HCT116 (cell line): ENCODE measurements at regions not wholly inside any gene's neighbourhood (a gene's known extent, or its start where the extent isn't known, plus 50 kb on each side); places are given as distances from the start of the nearest gene placed in this dataset.

Experiments used
- ATAC-seq: fragments of 200-7000 bp; cut with Tn5 transposase; 2 replicates; pipeline ENCODE4 v1.9.1; 2020; ENCODE audit warnings: mild to moderate bottlenecking, moderate library complexity
- BruUV-seq: library from RNA; stranded (reverse); fragments of 400-500 nt; replicated peaks from 2 replicates; lab custom pipeline; 2021; lab: Mats Ljungman, UMichigan
- CTCF ChIA-PET: fragments of 300-600 bp; sonication (Branson Sonifier 250); formaldehyde crosslinking; loops from one replicate; lab custom pipeline; 2021; ENCODE audit warnings: antibody characterized with exemption; lab: Charles Lee
- POLR2A ChIA-PET: fragments of 300-600, 350-600 bp; sonication (Branson Sonifier 250); formaldehyde crosslinking; loops from one replicate; lab custom pipeline; 2021; ENCODE audit warnings: antibody characterized with exemption; lab: Charles Lee
- RAD21 ChIA-PET, 2 experiments: fragments of 300-600 bp; sonication (Branson Sonifier 250); formaldehyde crosslinking; loops; one replicate each; lab custom pipeline; 2023; ENCODE audit warnings: low total read pairs in 2 of 2; ENCODE audit not compliant: uncharacterized antibody in 2 of 2, unreplicated experiment in 2 of 2, low non-redundant PET in 1 of 2; lab: Charles Lee
- DNase-seq: peaks from one replicate; pipeline ENCODE4 v3.0.0-alpha.2; 2010; ENCODE audit warnings: low read depth, low spot score
- H2AFZ ChIP-seq: fragments of 200-600 bp; shearing (Covaris generic), sonication (generic); 2 replicates; pipeline ENCODE4 v1.6.1; 2017; ENCODE audit warnings: low read depth, mixed run types, mixed read lengths, antibody characterized with exemption, low read length; ENCODE audit not compliant: poor library complexity, severe bottlenecking
- H3K27ac ChIP-seq: 2 replicates; pipeline ENCODE4 v1.5.1; 2012; ENCODE audit warnings: low read depth, low read length
- H3K27me3 ChIP-seq: fragments of 200-600 bp; sonication (generic); 2 replicates; pipeline ENCODE4 v1.6.1; 2016; ENCODE audit warnings: mixed run types, low read length, mixed read lengths; ENCODE audit not compliant: insufficient read depth
- H3K36me3 ChIP-seq, 2 experiments: fragments of 200-500 bp in 1 of 2; fragments of 200-600 bp in 1 of 2; sonication (Bioruptor generic) in 1 of 2; sonication (generic) in 1 of 2; 2 replicates each; pipeline versions ENCODE4 v1.5.1 to v1.6.1; 2014 to 2016; ENCODE audit warnings: low read length in 2 of 2, inconsistent platforms in 1 of 2, mixed read lengths in 1 of 2, mixed run types in 1 of 2; ENCODE audit not compliant: insufficient read depth in 2 of 2, control insufficient read depth in 1 of 2
- H3K4me1 ChIP-seq, 2 experiments: fragments of 200-600 bp in 1 of 2; sonication (generic) in 1 of 2; 2 replicates each; pipeline versions ENCODE4 v1.5.1 to v1.6.1; 2012 to 2017; ENCODE audit warnings: low read length in 2 of 2, inconsistent platforms in 1 of 2, mild to moderate bottlenecking in 1 of 2, mixed read lengths in 1 of 2, mixed run types in 1 of 2, moderate library complexity in 1 of 2; ENCODE audit not compliant: insufficient read depth in 2 of 2, control insufficient read depth in 1 of 2
- H3K4me2 ChIP-seq: fragments of 200-600 bp; sonication (generic); 2 replicates; pipeline ENCODE4 v1.6.1; 2017; ENCODE audit warnings: mixed run types, low read length, mixed read lengths
- H3K4me3 ChIP-seq, 2 experiments: fragments of 200-600 bp in 1 of 2; sonication (generic) in 1 of 2; replicated peaks in 1 of 2; 2 replicates each; pipeline ENCODE4 v1.5.1; 2011 to 2016; ENCODE audit warnings: low read length in 2 of 2, control low read depth in 1 of 2, low read depth in 1 of 2, mild to moderate bottlenecking in 1 of 2, mixed read lengths in 1 of 2, mixed run types in 1 of 2
- H3K79me2 ChIP-seq: fragments of 200-600 bp; sonication (generic); 2 replicates; pipeline ENCODE4 v1.6.1; 2017; ENCODE audit warnings: mild to moderate bottlenecking, mixed run types, low read length, moderate library complexity, mixed read lengths; ENCODE audit not compliant: insufficient read depth
- H3K9ac ChIP-seq: fragments of 200-600 bp; sonication (generic); 2 replicates; pipeline ENCODE4 v1.6.1; 2016; ENCODE audit warnings: low read length, mixed read lengths
- H3K9me2 ChIP-seq: fragments of 200-600 bp; sonication (generic), shearing (Covaris generic); 2 replicates; pipeline ENCODE4 v1.6.1; 2017; ENCODE audit warnings: mixed run types, mild to moderate bottlenecking, moderate library complexity; ENCODE audit not compliant: insufficient read depth
- H3K9me3 ChIP-seq, 2 experiments: fragments of 200-500 bp in 1 of 2; fragments of 200-600 bp in 1 of 2; sonication (Bioruptor generic) in 1 of 2; sonication (generic) in 1 of 2; 2 replicates each; pipeline ENCODE4 v1.6.1; 2014 to 2017; ENCODE audit warnings: low read length in 2 of 2, mixed read lengths in 2 of 2, inconsistent platforms in 1 of 2, low read depth in 1 of 2, mild to moderate bottlenecking in 1 of 2, mixed run types in 1 of 2, moderate library complexity in 1 of 2; ENCODE audit not compliant: control insufficient read depth in 1 of 2, insufficient read depth in 1 of 2
- H4K20me1 ChIP-seq: fragments of 200-600 bp; sonication (generic), shearing (Covaris generic); 2 replicates; pipeline ENCODE4 v1.6.1; 2017; ENCODE audit warnings: mixed run types, mild to moderate bottlenecking, moderate library complexity; ENCODE audit not compliant: insufficient read depth
- CEBPB ChIP-seq: IDR thresholded peaks from 2 replicates; pipeline ENCODE4 v1.6.1; 2012; ENCODE audit warnings: low read depth
- EGR1 ChIP-seq: IDR thresholded peaks from 2 replicates; pipeline ENCODE4 v1.6.1; 2012; ENCODE audit warnings: low read depth
- ELF1 ChIP-seq: IDR thresholded peaks from 2 replicates; pipeline ENCODE4 v1.6.1; 2012; ENCODE audit warnings: low read depth, borderline replicate concordance
- EZH2 ChIP-seq: fragments of 200-600 bp; sonication (generic); IDR thresholded peaks from 2 replicates; pipeline ENCODE4 v1.6.1; 2017; ENCODE audit warnings: antibody characterized with exemption, mixed run types
- EZH2phosphoT487 ChIP-seq: fragments of 200-600 bp; IDR thresholded peaks from 2 replicates; pipeline ENCODE4 v1.6.1; 2018; ENCODE audit warnings: antibody characterized with exemption, borderline replicate concordance
- FOSL1 ChIP-seq: IDR thresholded peaks from 2 replicates; pipeline ENCODE4 v1.6.1; 2012; ENCODE audit warnings: low read depth
- POLR2A ChIP-seq: IDR thresholded peaks from 2 replicates; pipeline ENCODE4 v1.7.0; 2011; ENCODE audit warnings: borderline replicate concordance; ENCODE audit not compliant: insufficient read depth, insufficient read length; ENCODE audit errors: extremely low read depth
- SP1 ChIP-seq: IDR thresholded peaks from 2 replicates; pipeline ENCODE4 v1.6.1; 2012; ENCODE audit warnings: low read depth
- SRF ChIP-seq: IDR thresholded peaks from 2 replicates; pipeline ENCODE4 v1.6.1; 2012; ENCODE audit warnings: low read depth
- YY1 ChIP-seq: IDR thresholded peaks from 2 replicates; pipeline ENCODE4 v1.6.1; 2011; ENCODE audit warnings: low read length, low read depth, moderate library complexity, mild to moderate bottlenecking; ENCODE audit not compliant: insufficient replicate concordance; ENCODE audit errors: extremely low read depth
- ZNF274 ChIP-seq: fragments of 200-500 bp; sonication (Bioruptor generic); IDR thresholded peaks from 2 replicates; pipeline ENCODE4 v1.6.1; 2014; ENCODE audit warnings: mild to moderate bottlenecking, low read depth, low read length, inconsistent platforms
- intact Hi-C: fragments of 100-400 bp; cut with micrococcal nuclease; formaldehyde crosslinking; loops from 2 replicates; pipeline ENCODE4 v1.10.0; 2022
- TF ChIP-seq, protein P1 (sequence below): IDR thresholded peaks from 2 replicates; pipeline ENCODE4 v1.6.1; 2012
- TF ChIP-seq, protein P2 (sequence below): IDR thresholded peaks from 2 replicates; pipeline ENCODE4 v1.6.1; 2012; ENCODE audit warnings: low read depth
- TF ChIP-seq, protein P3 (sequence below), 3 experiments: fragments of 200-600 bp in 1 of 3; sonication (generic) in 1 of 3; IDR thresholded peaks in 2 of 3; conservative IDR thresholded peaks in 1 of 3; 2 replicates each; pipeline ENCODE4 v1.5.1; 2012 to 2017; ENCODE audit warnings: low read depth in 2 of 3, low read length in 2 of 3, antibody characterized with exemption in 1 of 3, borderline replicate concordance in 1 of 3, control low read depth in 1 of 3, mild to moderate bottlenecking in 1 of 3, mixed read lengths in 1 of 3, mixed run types in 1 of 3, moderate library complexity in 1 of 3; ENCODE audit not compliant: insufficient read depth in 1 of 3
- TF ChIP-seq, protein P4 (sequence below): IDR thresholded peaks from 2 replicates; pipeline ENCODE4 v1.6.1; 2012
- TF ChIP-seq, protein P5 (sequence below): IDR thresholded peaks from 2 replicates; pipeline ENCODE4 v1.6.1; 2011; ENCODE audit warnings: mild to moderate bottlenecking, low read length, moderate library complexity; ENCODE audit not compliant: insufficient replicate concordance; ENCODE audit errors: extremely low read depth

DNA sequence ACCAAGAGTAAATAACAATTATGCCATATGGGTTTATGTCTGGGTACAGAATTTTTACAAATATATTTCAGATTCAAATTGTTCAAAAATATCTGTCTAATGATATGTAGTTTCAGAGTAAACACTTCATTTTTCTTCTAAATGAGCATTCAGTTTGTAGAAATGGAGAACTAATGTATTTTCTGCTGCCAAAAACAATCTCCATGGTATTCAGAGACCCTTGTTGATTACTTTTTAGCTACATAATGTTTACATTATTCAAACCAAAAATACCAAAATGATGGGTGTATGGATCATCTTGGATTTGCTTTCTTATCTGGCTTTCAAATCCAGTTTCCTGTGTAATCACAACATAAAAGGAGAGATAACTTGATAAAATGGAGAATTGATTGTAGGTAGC, 576.0 kb upstream of the CDH4 start:
- Histone ChIP-seq H4K20me1 (no peaks in the 10 kb centered on the region), H3K27me3 (no peaks in the 10 kb centered on the region), H3K9me3 (peaks cover 17 to 28% of the 10 kb centered on the region in 2 experiments; a peak in 2 of 4 replicates), H3K9ac (no peak overlapping the region), H3K4me1 (no peaks in the 10 kb centered on the region), H3K4me3 (no peak overlapping the region)
- no TSS peak for BruUV-seq
- RAD21 ChIA-PET, result no interaction called here
- POLR2A ChIA-PET, result no interaction called here
- CTCF ChIA-PET, result no interaction called here
- TF ChIP-seq ELF1, result no peak
- TF ChIP-seq, protein P1, sequence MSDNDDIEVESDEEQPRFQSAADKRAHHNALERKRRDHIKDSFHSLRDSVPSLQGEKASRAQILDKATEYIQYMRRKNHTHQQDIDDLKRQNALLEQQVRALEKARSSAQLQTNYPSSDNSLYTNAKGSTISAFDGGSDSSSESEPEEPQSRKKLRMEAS, result no peak
- TF ChIP-seq, protein P2, sequence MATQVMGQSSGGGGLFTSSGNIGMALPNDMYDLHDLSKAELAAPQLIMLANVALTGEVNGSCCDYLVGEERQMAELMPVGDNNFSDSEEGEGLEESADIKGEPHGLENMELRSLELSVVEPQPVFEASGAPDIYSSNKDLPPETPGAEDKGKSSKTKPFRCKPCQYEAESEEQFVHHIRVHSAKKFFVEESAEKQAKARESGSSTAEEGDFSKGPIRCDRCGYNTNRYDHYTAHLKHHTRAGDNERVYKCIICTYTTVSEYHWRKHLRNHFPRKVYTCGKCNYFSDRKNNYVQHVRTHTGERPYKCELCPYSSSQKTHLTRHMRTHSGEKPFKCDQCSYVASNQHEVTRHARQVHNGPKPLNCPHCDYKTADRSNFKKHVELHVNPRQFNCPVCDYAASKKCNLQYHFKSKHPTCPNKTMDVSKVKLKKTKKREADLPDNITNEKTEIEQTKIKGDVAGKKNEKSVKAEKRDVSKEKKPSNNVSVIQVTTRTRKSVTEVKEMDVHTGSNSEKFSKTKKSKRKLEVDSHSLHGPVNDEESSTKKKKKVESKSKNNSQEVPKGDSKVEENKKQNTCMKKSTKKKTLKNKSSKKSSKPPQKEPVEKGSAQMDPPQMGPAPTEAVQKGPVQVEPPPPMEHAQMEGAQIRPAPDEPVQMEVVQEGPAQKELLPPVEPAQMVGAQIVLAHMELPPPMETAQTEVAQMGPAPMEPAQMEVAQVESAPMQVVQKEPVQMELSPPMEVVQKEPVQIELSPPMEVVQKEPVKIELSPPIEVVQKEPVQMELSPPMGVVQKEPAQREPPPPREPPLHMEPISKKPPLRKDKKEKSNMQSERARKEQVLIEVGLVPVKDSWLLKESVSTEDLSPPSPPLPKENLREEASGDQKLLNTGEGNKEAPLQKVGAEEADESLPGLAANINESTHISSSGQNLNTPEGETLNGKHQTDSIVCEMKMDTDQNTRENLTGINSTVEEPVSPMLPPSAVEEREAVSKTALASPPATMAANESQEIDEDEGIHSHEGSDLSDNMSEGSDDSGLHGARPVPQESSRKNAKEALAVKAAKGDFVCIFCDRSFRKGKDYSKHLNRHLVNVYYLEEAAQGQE, result no peak
- TF ChIP-seq, protein P3, sequence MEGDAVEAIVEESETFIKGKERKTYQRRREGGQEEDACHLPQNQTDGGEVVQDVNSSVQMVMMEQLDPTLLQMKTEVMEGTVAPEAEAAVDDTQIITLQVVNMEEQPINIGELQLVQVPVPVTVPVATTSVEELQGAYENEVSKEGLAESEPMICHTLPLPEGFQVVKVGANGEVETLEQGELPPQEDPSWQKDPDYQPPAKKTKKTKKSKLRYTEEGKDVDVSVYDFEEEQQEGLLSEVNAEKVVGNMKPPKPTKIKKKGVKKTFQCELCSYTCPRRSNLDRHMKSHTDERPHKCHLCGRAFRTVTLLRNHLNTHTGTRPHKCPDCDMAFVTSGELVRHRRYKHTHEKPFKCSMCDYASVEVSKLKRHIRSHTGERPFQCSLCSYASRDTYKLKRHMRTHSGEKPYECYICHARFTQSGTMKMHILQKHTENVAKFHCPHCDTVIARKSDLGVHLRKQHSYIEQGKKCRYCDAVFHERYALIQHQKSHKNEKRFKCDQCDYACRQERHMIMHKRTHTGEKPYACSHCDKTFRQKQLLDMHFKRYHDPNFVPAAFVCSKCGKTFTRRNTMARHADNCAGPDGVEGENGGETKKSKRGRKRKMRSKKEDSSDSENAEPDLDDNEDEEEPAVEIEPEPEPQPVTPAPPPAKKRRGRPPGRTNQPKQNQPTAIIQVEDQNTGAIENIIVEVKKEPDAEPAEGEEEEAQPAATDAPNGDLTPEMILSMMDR (IDR thresholded peaks at IDR 0.05 in 2 of 3, conservative IDR thresholded peaks at IDR 0.05 in 1 of 3; ENCODE audit: borderline replicate concordance in 1 of 3, insufficient read depth in 1 of 3, low read depth in 2 of 3, low read length in 2 of 3), result no peak
- no peak for TF ChIP-seq YY1
- TF ChIP-seq EZH2, result no peak
- TF ChIP-seq EZH2phosphoT487, result no peak
- TF ChIP-seq CEBPB, result no peak
- no peak for TF ChIP-seq FOSL1
- TF ChIP-seq, protein P4, sequence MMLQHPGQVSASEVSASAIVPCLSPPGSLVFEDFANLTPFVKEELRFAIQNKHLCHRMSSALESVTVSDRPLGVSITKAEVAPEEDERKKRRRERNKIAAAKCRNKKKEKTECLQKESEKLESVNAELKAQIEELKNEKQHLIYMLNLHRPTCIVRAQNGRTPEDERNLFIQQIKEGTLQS, result no peak
- no peak for TF ChIP-seq ZNF274
- no peak for TF ChIP-seq SP1
- TF ChIP-seq, protein P5, sequence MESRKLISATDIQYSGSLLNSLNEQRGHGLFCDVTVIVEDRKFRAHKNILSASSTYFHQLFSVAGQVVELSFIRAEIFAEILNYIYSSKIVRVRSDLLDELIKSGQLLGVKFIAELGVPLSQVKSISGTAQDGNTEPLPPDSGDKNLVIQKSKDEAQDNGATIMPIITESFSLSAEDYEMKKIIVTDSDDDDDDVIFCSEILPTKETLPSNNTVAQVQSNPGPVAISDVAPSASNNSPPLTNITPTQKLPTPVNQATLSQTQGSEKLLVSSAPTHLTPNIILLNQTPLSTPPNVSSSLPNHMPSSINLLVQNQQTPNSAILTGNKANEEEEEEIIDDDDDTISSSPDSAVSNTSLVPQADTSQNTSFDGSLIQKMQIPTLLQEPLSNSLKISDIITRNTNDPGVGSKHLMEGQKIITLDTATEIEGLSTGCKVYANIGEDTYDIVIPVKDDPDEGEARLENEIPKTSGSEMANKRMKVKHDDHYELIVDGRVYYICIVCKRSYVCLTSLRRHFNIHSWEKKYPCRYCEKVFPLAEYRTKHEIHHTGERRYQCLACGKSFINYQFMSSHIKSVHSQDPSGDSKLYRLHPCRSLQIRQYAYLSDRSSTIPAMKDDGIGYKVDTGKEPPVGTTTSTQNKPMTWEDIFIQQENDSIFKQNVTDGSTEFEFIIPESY, result no peak
- no peak for TF ChIP-seq POLR2A
- no peak for TF ChIP-seq SRF
- no peak for TF ChIP-seq EGR1
- TF ChIP-seq, all 23 proteins: peak for 0
- ATAC-seq (no peak), DNase-seq (no peak)
- Histone ChIP-seq H3K79me2 (no peaks in the 10 kb centered on the region), H3K36me3 (no peaks in the 10 kb centered on the region), H3K27ac (no peak overlapping the region), H2AFZ (no peak overlapping the region), H3K9me2 (no peaks in the 10 kb centered on the region), H3K4me2 (no peak overlapping the region)
- intact Hi-C loops, result no loop called here
